Epithelial cell of esophagus (primary cell): ENCODE measurements at regions not wholly inside any gene's neighbourhood (a gene's known extent, or its start where the extent isn't known, plus 50 kb on each side); places are given as distances from the start of the nearest gene placed in this dataset.

ENCODE experiments used
- DNase-seq: peaks from one replicate; pipeline ENCODE4 v3.0.0; 2010; ENCODE audit warnings: low read depth
- H3K4me3 ChIP-seq: 2 replicates; pipeline ENCODE4 v1.5.1; 2011; ENCODE audit warnings: mild to moderate bottlenecking, low read length, control low read depth
- CTCF ChIP-seq: IDR thresholded peaks from 2 replicates; pipeline ENCODE4 v1.5.1; 2011; ENCODE audit warnings: low read depth, mild to moderate bottlenecking, low read length, control low read depth, inconsistent platforms; ENCODE audit not compliant: insufficient read depth; ENCODE audit errors: missing control alignments

GRCh38 chr7:118755067-118755625 is 530.6 kb downstream of the ANKRD7 start:
- DNase-seq = peak; percentile 99
- H3K4me3 ChIP-seq = no peak overlapping the region
- TF ChIP-seq CTCF = no peak

- no peak for DNase-seq
- no peak overlapping the region for H3K4me3 ChIP-seq
- TF ChIP-seq CTCF = no peak
Observed at GRCh38 chr7:118757066-118757465, 532.6 kb downstream of the ANKRD7 start.

DNA sequence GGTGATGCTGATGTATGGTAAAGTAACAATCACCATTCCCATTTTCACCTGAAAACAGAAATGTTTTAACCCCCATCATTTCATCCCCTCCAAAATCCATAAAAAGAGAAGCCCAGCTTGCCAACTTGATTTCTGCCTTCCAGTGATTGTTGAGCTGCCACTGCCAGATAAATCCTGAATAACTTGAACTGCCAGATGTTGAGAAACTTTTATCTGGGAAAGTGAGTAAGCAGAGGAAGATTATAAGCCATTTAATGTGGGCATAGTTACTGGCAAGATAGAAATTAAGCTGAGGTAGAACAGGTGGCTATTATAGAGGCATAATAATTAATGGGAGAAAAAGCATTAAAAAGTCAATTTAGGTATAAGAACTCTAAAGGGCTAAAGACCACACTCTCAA is 534.1 kb downstream of the ANKRD7 start:
- TF ChIP-seq CTCF = no peak

DNA sequence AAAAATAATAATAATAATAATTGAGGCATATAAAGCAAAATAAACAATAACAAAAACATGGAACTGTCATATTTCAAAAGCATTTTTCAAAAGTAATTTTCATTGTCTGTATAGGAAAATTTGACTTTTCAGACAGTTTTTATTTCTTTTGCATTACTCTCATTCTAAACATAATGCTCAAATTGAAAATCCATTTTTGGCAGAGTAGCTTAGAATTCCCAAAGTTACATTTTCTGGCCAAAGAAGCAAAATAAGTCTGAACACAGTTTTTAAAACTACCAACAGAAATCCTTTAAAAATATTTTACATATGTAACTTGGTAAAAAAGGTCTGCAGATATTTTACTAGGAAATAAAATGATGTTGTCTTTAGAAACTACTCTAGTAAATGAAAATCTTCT is 535.4 kb downstream of the ANKRD7 start:
- DNase-seq = no peak
- TF ChIP-seq CTCF = no peak
- H3K4me3 ChIP-seq = no peak overlapping the region

More for the DNA sequence above, 534.1 kb downstream of the ANKRD7 start:
- no peak overlapping the region for H3K4me3 ChIP-seq
- DNase-seq = peak; percentile 82

GRCh38 chr7:118762451-118762850 is 537.9 kb downstream of the ANKRD7 start:
- TF ChIP-seq CTCF = no peak
- no peak overlapping the region for H3K4me3 ChIP-seq
- DNase-seq = no peak

GRCh38 chr7:118764221-118764620 is 539.7 kb downstream of the ANKRD7 start:
- DNase-seq = no peak
- H3K4me3 ChIP-seq = no peak overlapping the region
- TF ChIP-seq CTCF = no peak

GRCh38 chr7:118771672-118772071 is 547.2 kb downstream of the ANKRD7 start:
- no peak for DNase-seq
- no peak overlapping the region for H3K4me3 ChIP-seq
- no peak for TF ChIP-seq CTCF
